DOHH2 (cell line): ENCODE measurements at regions not wholly inside any gene's neighbourhood (a gene's known extent, or its start where the extent isn't known, plus 50 kb on each side); places are given as distances from the start of the nearest gene placed in this dataset.

ENCODE experiments used
- H3F3A ChIP-seq: fragments of 200-600 bp; sonication (generic), shearing (Covaris generic); 2 replicates; pipeline ENCODE4 v1.6.0; 2016; ENCODE audit warnings: antibody characterized with exemption, mild to moderate bottlenecking; ENCODE audit not compliant: control insufficient read depth, insufficient read depth
- H3K27ac ChIP-seq: fragments of 200-600 bp; sonication (generic); 2 replicates; pipeline ENCODE4 v1.5.1; 2014; ENCODE audit warnings: low read depth, mild to moderate bottlenecking, low read length, moderate library complexity
- H3K27me3 ChIP-seq: fragments of 200-600 bp; sonication (generic); 2 replicates; pipeline ENCODE4 v1.6.1; 2014; ENCODE audit warnings: mild to moderate bottlenecking, low read length, mixed read lengths; ENCODE audit not compliant: control insufficient read depth
- H3K36me3 ChIP-seq: fragments of 200-600 bp; sonication (generic); 2 replicates; pipeline ENCODE4 v1.6.1; 2014; ENCODE audit warnings: mild to moderate bottlenecking, low read length, moderate library complexity, mixed read lengths; ENCODE audit not compliant: control insufficient read depth
- H3K4me1 ChIP-seq: fragments of 200-600 bp; sonication (generic); 2 replicates; pipeline ENCODE4 v1.6.1; 2014; ENCODE audit warnings: mild to moderate bottlenecking, low read length, mixed read lengths; ENCODE audit not compliant: control insufficient read depth
- H3K4me2 ChIP-seq: fragments of 200-600 bp; sonication (generic); 2 replicates; pipeline ENCODE4 v1.6.0; 2014; ENCODE audit warnings: mild to moderate bottlenecking, low read length, moderate library complexity
- H3K4me3 ChIP-seq: fragments of 200-600 bp; sonication (generic); 2 replicates; pipeline ENCODE4 v1.5.1; 2014; ENCODE audit warnings: mild to moderate bottlenecking, low read length, mixed read lengths
- H3K79me2 ChIP-seq: fragments of 200-600 bp; sonication (generic); 2 replicates; pipeline ENCODE4 v1.6.1; 2014; ENCODE audit warnings: mild to moderate bottlenecking, low read length, mixed read lengths; ENCODE audit not compliant: control insufficient read depth
- H3K9me2 ChIP-seq: fragments of 200-600 bp; sonication (generic); replicated peaks from 2 replicates; pipeline ENCODE4 v1.6.1; 2014; ENCODE audit warnings: mild to moderate bottlenecking, low read length, mixed read lengths; ENCODE audit not compliant: control insufficient read depth
- H3K9me3 ChIP-seq: fragments of 200-600 bp; sonication (generic); 2 replicates; pipeline ENCODE4 v1.6.1; 2014; ENCODE audit warnings: antibody characterized with exemption, low read length, mixed read lengths; ENCODE audit not compliant: control insufficient read depth, insufficient read depth
- H4K20me1 ChIP-seq: fragments of 200-600 bp; sonication (generic); 2 replicates; pipeline ENCODE4 v1.6.0; 2014; ENCODE audit warnings: low read depth, mild to moderate bottlenecking, antibody characterized with exemption, low read length, moderate library complexity; ENCODE audit not compliant: control insufficient read depth, insufficient read depth
- CTCF ChIP-seq: fragments of 200-600 bp; sonication (generic); IDR thresholded peaks from one replicate; pipeline ENCODE4 v1.5.1; 2014; ENCODE audit warnings: antibody characterized with exemption, mild to moderate bottlenecking, low read depth, low read length; ENCODE audit not compliant: poor library complexity, severe bottlenecking
- EZH2phosphoT487 ChIP-seq: fragments of 200-600 bp; sonication (generic); IDR thresholded peaks from 2 replicates; pipeline ENCODE4 v1.6.1; 2017; ENCODE audit warnings: borderline replicate concordance, mild to moderate bottlenecking, antibody characterized with exemption, low read length, moderate library complexity, mixed read lengths

GRCh38 chr6:119844387-119844786 is 494.8 kb upstream of the MAN1A1 start:
- Histone ChIP-seq H4K20me1 (no peaks in the 10 kb centered on the region), H3K9me2 (no peaks in the 10 kb centered on the region), H3K4me3 (no peak overlapping the region), H3K36me3 (no peaks in the 10 kb centered on the region), H3K4me2 (no peak overlapping the region), H3K9me3 (no peaks in the 10 kb centered on the region), H3K79me2 (no peaks in the 10 kb centered on the region), H3K27ac (no peak overlapping the region), H3K27me3 (no peaks in the 10 kb centered on the region), H3K4me1 (no peaks in the 10 kb centered on the region), H3F3A (no peaks in the 10 kb centered on the region)
- no peak for TF ChIP-seq EZH2phosphoT487
- no peak for TF ChIP-seq CTCF

DNA sequence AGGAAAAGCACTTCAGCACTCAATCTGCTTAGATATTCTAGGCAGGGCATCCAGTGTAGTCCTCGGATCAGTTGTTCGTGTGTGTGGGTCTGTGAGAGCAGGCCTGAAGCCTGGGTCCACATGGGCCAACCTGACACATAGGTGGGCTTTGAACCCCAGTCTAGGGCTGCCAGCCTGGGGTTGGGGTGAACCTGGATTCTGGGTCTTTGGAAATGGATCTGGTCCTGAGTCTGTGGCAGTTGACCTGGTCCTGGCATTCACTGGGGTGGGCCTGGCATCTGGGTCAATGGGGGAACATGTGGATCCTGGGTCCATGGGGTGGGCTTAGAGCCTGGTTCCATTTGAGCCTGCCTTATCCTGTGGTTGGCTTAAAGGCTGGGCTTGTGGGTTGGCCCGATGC is 492.6 kb upstream of the MAN1A1 start:
- no peak overlapping the region for H3K27ac ChIP-seq

GRCh38 chr6:119838043-119838442 is 488.5 kb upstream of the MAN1A1 start:
- Histone ChIP-seq H3K9me3 (no peaks in the 10 kb centered on the region), H3K4me2 (no peak overlapping the region), H3K4me1 (no peaks in the 10 kb centered on the region), H3K9me2 (no peaks in the 10 kb centered on the region), H3K27me3 (no peaks in the 10 kb centered on the region), H3K79me2 (no peaks in the 10 kb centered on the region), H3K27ac (no peak overlapping the region), H3F3A (no peaks in the 10 kb centered on the region), H3K36me3 (no peaks in the 10 kb centered on the region), H4K20me1 (no peaks in the 10 kb centered on the region), H3K4me3 (no peak overlapping the region)
- TF ChIP-seq CTCF (no peak), EZH2phosphoT487 (no peak)

More for the DNA sequence above, 492.6 kb upstream of the MAN1A1 start:
- H4K20me1 ChIP-seq = no peaks in the 10 kb centered on the region
- H3K4me2 ChIP-seq = no peak overlapping the region
- no peak overlapping the region for H3K4me3 ChIP-seq
- H3F3A ChIP-seq = no peaks in the 10 kb centered on the region
- H3K4me1 ChIP-seq = no peaks in the 10 kb centered on the region
- no peaks in the 10 kb centered on the region for H3K9me3 ChIP-seq
- TF ChIP-seq CTCF (no peak), EZH2phosphoT487 (no peak)
- H3K36me3 ChIP-seq = no peaks in the 10 kb centered on the region
- no peaks in the 10 kb centered on the region for H3K79me2 ChIP-seq
- no peaks in the 10 kb centered on the region for H3K27me3 ChIP-seq
- no peaks in the 10 kb centered on the region for H3K9me2 ChIP-seq

GRCh38 chr6:119834418-119834817 is 484.9 kb upstream of the MAN1A1 start:
- TF ChIP-seq CTCF (no peak), EZH2phosphoT487 (no peak)
- H3K9me3 ChIP-seq = no peaks in the 10 kb centered on the region
- no peaks in the 10 kb centered on the region for H3K79me2 ChIP-seq
- no peak overlapping the region for H3K4me3 ChIP-seq
- no peaks in the 10 kb centered on the region for H4K20me1 ChIP-seq
- H3K27ac ChIP-seq = no peak overlapping the region
- H3K4me1 ChIP-seq = no peaks in the 10 kb centered on the region
- no peaks in the 10 kb centered on the region for H3K27me3 ChIP-seq
- H3K9me2 ChIP-seq = no peaks in the 10 kb centered on the region
- no peak overlapping the region for H3K4me2 ChIP-seq
- H3F3A ChIP-seq = no peaks in the 10 kb centered on the region
- H3K36me3 ChIP-seq = no peaks in the 10 kb centered on the region
